HL-60 (cell line): ENCODE measurements at regions not wholly inside any gene's neighbourhood (a gene's known extent, or its start where the extent isn't known, plus 50 kb on each side); places are given as distances from the start of the nearest gene placed in this dataset.

Experiments used
- CTCF ChIP-seq: IDR thresholded peaks from one replicate; pipeline ENCODE4 v1.5.1; 2011; ENCODE audit warnings: low read length, control low read depth, inconsistent platforms; ENCODE audit not compliant: insufficient read depth
- GABPA ChIP-seq: IDR thresholded peaks from 2 replicates; pipeline ENCODE4 v1.6.1; 2012; ENCODE audit warnings: low read depth
- POLR2AphosphoS5 ChIP-seq: IDR thresholded peaks from 2 replicates; pipeline ENCODE4 v1.6.1; 2012; ENCODE audit warnings: low read depth
- REST ChIP-seq: IDR thresholded peaks from 2 replicates; pipeline ENCODE4 v1.6.1; 2012; ENCODE audit warnings: low read depth; ENCODE audit not compliant: insufficient replicate concordance
- SPI1 ChIP-seq: IDR thresholded peaks from 2 replicates; pipeline ENCODE4 v1.6.1; 2012; ENCODE audit warnings: low read depth, mild to moderate bottlenecking, borderline replicate concordance

- TF ChIP-seq POLR2AphosphoS5 (no peak), CTCF (no peak), REST (no peak), SPI1 (no peak), GABPA (no peak)
Measured at GRCh38 chr13:47409778-47410177, 512.9 kb upstream of the HTR2A start.
